ENCODE measurements at regions not wholly inside any gene's neighbourhood (a gene's known extent, or its start where the extent isn't known, plus 50 kb on each side); places are given as distances from the start of the nearest gene placed in this dataset.

DNA sequence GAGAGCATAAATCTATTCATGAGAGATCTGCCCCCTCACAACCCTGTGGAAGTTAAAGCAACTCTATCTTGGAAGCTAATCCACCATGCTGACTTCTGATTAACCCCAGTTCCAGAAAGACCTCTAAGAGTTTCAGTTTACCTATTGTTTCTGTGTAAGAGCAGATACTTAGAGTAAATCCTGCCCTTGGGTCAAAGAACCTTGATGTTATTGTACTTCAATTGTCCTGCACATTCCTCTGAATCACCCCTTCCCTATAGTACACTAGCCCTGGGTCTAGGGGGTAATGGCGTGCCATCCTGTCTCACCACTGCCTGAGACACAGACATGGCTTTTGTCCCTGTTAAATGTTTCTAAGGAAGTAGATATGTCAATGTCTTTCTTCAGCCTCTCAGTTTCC lies 138.6 kb downstream of the CAAP1 start:
- no peak for TF ChIP-seq REST (IDR thresholded peaks at IDR 0.05; ENCODE audit: insufficient replicate concordance, low read depth)
- no peak for TF ChIP-seq GABPA (IDR thresholded peaks at IDR 0.05; ENCODE audit: low read depth)
- no peak for TF ChIP-seq SPI1 (IDR thresholded peaks at IDR 0.05; ENCODE audit: borderline replicate concordance, low read depth)
- no peak for TF ChIP-seq CTCF (IDR thresholded peaks at IDR 0.05; ENCODE audit: insufficient read depth, low read length)
- no peak for TF ChIP-seq POLR2AphosphoS5 (IDR thresholded peaks at IDR 0.05; ENCODE audit: low read depth)
- no peak for DNase-seq (ENCODE audit: low read depth in 1 of 2, low spot score in 1 of 2)
- no peak overlapping the region for H3K27ac ChIP-seq (replicated peaks)
- H3K4me3 ChIP-seq (replicated peaks; ENCODE audit: insufficient read depth, low read length): no peak overlapping the region
- no peaks in the 10 kb centered on the region for H3K27me3 ChIP-seq (ENCODE audit: insufficient read depth, poor library complexity, severe bottlenecking)

- TF ChIP-seq POLR2AphosphoS5 (IDR thresholded peaks at IDR 0.05; ENCODE audit: low read depth): no peak
- TF ChIP-seq GABPA (IDR thresholded peaks at IDR 0.05; ENCODE audit: low read depth): no peak
- TF ChIP-seq CTCF (IDR thresholded peaks at IDR 0.05; ENCODE audit: insufficient read depth, low read length): no peak
- TF ChIP-seq REST (IDR thresholded peaks at IDR 0.05; ENCODE audit: insufficient replicate concordance, low read depth): no peak
- no peak for TF ChIP-seq SPI1 (IDR thresholded peaks at IDR 0.05; ENCODE audit: borderline replicate concordance, low read depth)
- no peaks in the 10 kb centered on the region for H3K27me3 ChIP-seq (ENCODE audit: insufficient read depth, poor library complexity, severe bottlenecking)
- DNase-seq (ENCODE audit: low read depth in 1 of 2, low spot score in 1 of 2): no peak
- no peak overlapping the region for H3K27ac ChIP-seq (replicated peaks)
- no peak overlapping the region for H3K4me3 ChIP-seq (replicated peaks; ENCODE audit: insufficient read depth, low read length)
Measured at GRCh38 chr9:26750162-26750561, 142.4 kb downstream of the CAAP1 start.

DNA sequence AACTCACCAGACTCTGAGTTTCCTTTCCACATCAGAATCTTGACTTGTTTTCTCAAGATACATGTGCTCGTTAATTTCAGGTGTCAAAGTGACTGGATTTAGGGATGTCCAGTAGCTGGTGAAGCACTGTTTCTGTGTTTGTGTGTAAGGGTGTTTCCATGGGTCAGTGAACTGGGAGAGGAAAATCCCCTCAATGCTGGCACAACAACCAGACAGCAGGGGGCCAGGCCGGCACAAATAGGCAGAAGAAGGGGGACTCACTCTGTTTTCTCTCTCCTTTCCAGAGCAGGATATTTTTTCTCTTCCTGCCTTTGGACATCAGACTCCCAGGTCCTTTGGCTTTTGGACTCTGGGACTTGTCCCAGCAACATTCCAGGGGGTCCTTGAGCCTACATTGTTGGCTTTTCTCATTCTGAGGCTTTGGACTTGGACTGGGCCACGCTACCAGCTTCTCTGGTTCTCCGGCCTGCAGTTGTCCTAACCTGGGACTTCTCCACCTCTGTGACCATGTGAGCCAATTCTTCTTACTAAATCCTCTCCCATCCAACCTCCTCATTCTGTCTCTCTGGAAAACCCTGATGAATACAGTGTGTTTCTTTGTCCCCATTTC lies 144.0 kb downstream of the CAAP1 start:
- no peaks in the 10 kb centered on the region for H3K27me3 ChIP-seq (ENCODE audit: insufficient read depth, poor library complexity, severe bottlenecking)
- H3K27ac ChIP-seq (replicated peaks): no peak overlapping the region
- H3K4me3 ChIP-seq (replicated peaks; ENCODE audit: insufficient read depth, low read length): no peak overlapping the region
- no peak for DNase-seq (ENCODE audit: low read depth in 1 of 2, low spot score in 1 of 2)
- no peak for TF ChIP-seq SPI1 (IDR thresholded peaks at IDR 0.05; ENCODE audit: borderline replicate concordance, low read depth)

DNA sequence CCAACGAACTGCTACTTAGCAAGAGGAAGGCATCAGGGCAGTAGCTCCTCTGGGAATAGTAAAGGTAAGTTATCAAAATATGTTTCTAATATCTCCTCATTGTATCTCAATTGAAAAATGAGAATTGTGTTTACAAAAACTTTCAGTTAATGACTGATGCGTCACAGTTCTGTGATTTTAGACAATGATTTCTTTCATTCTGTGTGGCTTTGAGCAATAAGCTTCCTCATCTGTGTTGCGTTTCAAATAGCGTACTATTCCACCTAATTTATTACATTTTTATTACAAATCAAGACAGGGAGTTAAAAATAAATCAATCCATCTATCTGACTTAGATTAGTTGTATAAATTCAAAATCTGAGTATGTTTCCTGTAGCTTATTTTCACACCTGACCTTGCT lies 145.0 kb downstream of the CAAP1 start:
- TF ChIP-seq REST (IDR thresholded peaks at IDR 0.05; ENCODE audit: insufficient replicate concordance, low read depth): no peak
- no peak for TF ChIP-seq GABPA (IDR thresholded peaks at IDR 0.05; ENCODE audit: low read depth)
- TF ChIP-seq SPI1 (IDR thresholded peaks at IDR 0.05; ENCODE audit: borderline replicate concordance, low read depth): no peak
- TF ChIP-seq POLR2AphosphoS5 (IDR thresholded peaks at IDR 0.05; ENCODE audit: low read depth): no peak
- Histone ChIP-seq H3K27ac (replicated peaks) (no peak overlapping the region), H3K27me3 (ENCODE audit: insufficient read depth, poor library complexity, severe bottlenecking) (no peaks in the 10 kb centered on the region), H3K4me3 (replicated peaks; ENCODE audit: insufficient read depth, low read length) (no peak overlapping the region)
- no peak for DNase-seq (ENCODE audit: low read depth in 1 of 2, low spot score in 1 of 2)
